HepG2 (cell line): ENCODE measurements at regions not wholly inside any gene's neighbourhood (a gene's known extent, or its start where the extent isn't known, plus 50 kb on each side); places are given as distances from the start of the nearest gene placed in this dataset.

Experiments
- ATAC-seq: fragments of 200-7000 bp; cut with Tn5 transposase; 3 replicates; pipeline ENCODE4 v1.9.1; 2020; ENCODE audit warnings: mild to moderate bottlenecking, moderate library complexity
- BruUV-seq: library from RNA; stranded (reverse); fragments of 400-500 nt; replicated peaks from 2 replicates; lab custom pipeline; 2021; lab: Mats Ljungman, UMichigan
- CTCF ChIA-PET: fragments of 300-600 bp; formaldehyde crosslinking; extraction: SDS; loops from one replicate; lab custom pipeline; 2021; ENCODE audit warnings: low total read pairs, inconsistent platforms, low intra/inter-chr PET ratio; lab: Yijun Ruan, JAX
- POLR2A ChIA-PET: fragments of 350-600 bp; sonication (Branson Sonifier 250); formaldehyde crosslinking; loops from one replicate; lab custom pipeline; 2020; ENCODE audit warnings: antibody characterized with exemption, inconsistent platforms; lab: Yijun Ruan, JAX
- DNase-seq: peaks from one replicate; pipeline ENCODE4 v3.0.0-alpha.2; 2015; ENCODE audit warnings: low spot score
- FAIRE-seq: peaks from 3 replicates; lab custom pipeline; 2011; peaks lifted over from hg19 to GRCh38; lab: Jason Lieb, UNC
- H2AFZ ChIP-seq: one replicate; pipeline ENCODE4 v1.6.1; 2011; ENCODE audit warnings: low read length, inconsistent platforms
- H3K27ac ChIP-seq: fragments of 300-600 bp; 3 replicates; pipeline ENCODE4 v1.8.0; 2011; ENCODE audit warnings: mixed run types, mild to moderate bottlenecking, mixed read lengths, low read length, inconsistent platforms; ENCODE audit not compliant: insufficient read depth; ENCODE audit errors: extremely low read length
- H3K27me3 ChIP-seq, 2 experiments: fragments of 200-600 bp in 1 of 2; 2 replicates in 1 of 2; 3 replicates in 1 of 2; pipeline versions ENCODE4 v1.6.0 to v1.8.0; 2011; ENCODE audit warnings: low read length in 2 of 2, mild to moderate bottlenecking in 2 of 2, moderate library complexity in 2 of 2, inconsistent platforms in 1 of 2; ENCODE audit not compliant: insufficient read depth in 2 of 2, control insufficient read depth in 1 of 2
- H3K36me3 ChIP-seq, 2 experiments: fragments of 200-600 bp in 1 of 2; replicated peaks in 1 of 2; 2 replicates in 1 of 2; 3 replicates in 1 of 2; pipeline versions ENCODE4 v1.5.1 to v1.8.0; 2011; ENCODE audit warnings: low read length in 2 of 2, inconsistent platforms in 1 of 2; ENCODE audit not compliant: insufficient read depth in 2 of 2, control insufficient read depth in 1 of 2
- H3K4me1 ChIP-seq: 2 replicates; pipeline ENCODE4 v1.5.1; 2012; ENCODE audit warnings: low read length, inconsistent platforms; ENCODE audit not compliant: insufficient read depth
- H3K4me2 ChIP-seq: 2 replicates; pipeline ENCODE4 v1.6.0; 2011; ENCODE audit warnings: low read depth, low read length, inconsistent platforms
- H3K4me3 ChIP-seq, 3 experiments: fragments of 200-600 bp in 1 of 3; sonication (generic), shearing (Covaris generic) in 1 of 3; replicated peaks in 1 of 3; 2 replicates each; pipeline ENCODE4 v1.5.1; 2011 to 2016; ENCODE audit warnings: low read length in 3 of 3, inconsistent platforms in 2 of 3, low read depth in 2 of 3, mild to moderate bottlenecking in 2 of 3, control low read depth in 1 of 3, mixed read lengths in 1 of 3; ENCODE audit not compliant: insufficient read depth in 1 of 3
- H3K79me2 ChIP-seq: one replicate; pipeline ENCODE4 v1.6.1; 2011; ENCODE audit warnings: low read length, inconsistent platforms; ENCODE audit not compliant: insufficient read depth
- H3K9ac ChIP-seq: 2 replicates; pipeline ENCODE4 v1.6.0; 2011; ENCODE audit warnings: mild to moderate bottlenecking, low read depth, low read length, inconsistent platforms; ENCODE audit not compliant: insufficient read depth
- H3K9me3 ChIP-seq: 2 replicates; pipeline ENCODE4 v1.5.1; 2012; ENCODE audit warnings: mild to moderate bottlenecking, low read length
- H4K20me1 ChIP-seq: 2 replicates; pipeline ENCODE4 v1.6.0; 2011; ENCODE audit warnings: inconsistent platforms, mild to moderate bottlenecking, low read length, moderate library complexity; ENCODE audit not compliant: insufficient read depth
- ARID2 ChIP-seq: sonication (generic); formaldehyde crosslinking; IDR thresholded peaks from 2 replicates; pipeline ENCODE4 v1.8.1; 2022; ENCODE audit warnings: mild to moderate bottlenecking, missing genetic modification reagents, borderline replicate concordance
- ATAD3A ChIP-seq: sonication (generic); formaldehyde crosslinking; IDR thresholded peaks from 2 replicates; pipeline ENCODE4 v1.4.0; 2020; ENCODE audit warnings: missing genetic modification reagents
- MATR3 ChIP-seq: sonication (generic); formaldehyde crosslinking; IDR thresholded peaks from 2 replicates; pipeline ENCODE4 v1.4.0; 2020; ENCODE audit warnings: missing genetic modification reagents
- NFAT5 ChIP-seq: sonication (generic); formaldehyde crosslinking; IDR thresholded peaks from 2 replicates; pipeline ENCODE4 v1.4.0; 2020; ENCODE audit warnings: missing genetic modification reagents
- NR3C1 ChIP-seq: sonication (generic); formaldehyde crosslinking; IDR thresholded peaks from 2 replicates; pipeline ENCODE4 v1.4.0; 2020; ENCODE audit warnings: missing genetic modification reagents
- SALL1 ChIP-seq: sonication (generic); formaldehyde crosslinking; IDR thresholded peaks from 2 replicates; pipeline ENCODE4 v1.8.0; 2022; ENCODE audit warnings: mild to moderate bottlenecking, missing genetic modification reagents
- SNAPC2 ChIP-seq: sonication (generic); formaldehyde crosslinking; IDR thresholded peaks from 2 replicates; pipeline ENCODE4 v1.8.1; 2022; ENCODE audit warnings: mild to moderate bottlenecking, missing genetic modification reagents
- SRY ChIP-seq: sonication (generic); formaldehyde crosslinking; IDR thresholded peaks from 2 replicates; pipeline ENCODE4 v1.8.0; 2022; ENCODE audit warnings: mild to moderate bottlenecking, missing genetic modification reagents
- SUZ12 ChIP-seq: fragments of 150-350 bp; IDR thresholded peaks from 2 replicates; pipeline ENCODE4 v1.6.1; 2014; ENCODE audit warnings: low read depth, low read length
- ZBTB8A ChIP-seq: sonication (generic); formaldehyde crosslinking; IDR thresholded peaks from 2 replicates; pipeline ENCODE4 v1.4.0; 2020; ENCODE audit warnings: mild to moderate bottlenecking, low read depth, missing genetic modification reagents, borderline replicate concordance
- ZNF280B ChIP-seq: sonication (generic); formaldehyde crosslinking; IDR thresholded peaks from 2 replicates; pipeline ENCODE4 v1.5.0; 2020; ENCODE audit warnings: missing genetic modification reagents, mild to moderate bottlenecking, borderline replicate concordance
- ZNF354B ChIP-seq: sonication (generic); formaldehyde crosslinking; IDR thresholded peaks from 2 replicates; pipeline ENCODE4 v1.8.0; 2022; ENCODE audit warnings: mild to moderate bottlenecking, missing genetic modification reagents
- ZXDC ChIP-seq: sonication (generic); formaldehyde crosslinking; IDR thresholded peaks from 2 replicates; pipeline ENCODE4 v1.5.0; 2020; ENCODE audit warnings: mild to moderate bottlenecking, missing genetic modification reagents
- WGBS: methylation state at CpG from one replicate; pipeline ENCODE4 v1.1.6; 2017; ENCODE audit warnings: low lambda C conversion rate; 5-methylcytosine and 5-hydroxymethylcytosine counted together
- in situ Hi-C: cut with HindIII; loops from 2 replicates; pipeline ENCODE4 v1.10.0; 2017; ENCODE audit warnings: low pct_unique_long_range_greater_than_20kb; ENCODE audit not compliant: extremely low pct_ligation_motif_present
- intact Hi-C: fragments of 100-400 bp; cut with micrococcal nuclease; formaldehyde crosslinking; loops from one replicate; pipeline ENCODE4 v1.10.0; 2022; ENCODE audit not compliant: unreplicated experiment

GRCh38 chr9:129342591-129343423, 164.7 kb upstream of the IER5L start:
- BruUV-seq, result no TSS peak
- Histone ChIP-seq H2AFZ (no peak overlapping the region), H3K36me3 (no peaks in the 10 kb centered on the region), H3K4me1 (peaks cover 79% of the 10 kb centered on the region), H3K27me3 (no peaks in the 10 kb centered on the region), H3K79me2 (no peaks in the 10 kb centered on the region), H4K20me1 (no peaks in the 10 kb centered on the region), H3K9ac (peak overlapping the region; percentile 68), H3K4me2 (0 out of 2 replicates have a peak overlapping the region, but pooled peaks have one; percentile 18), H3K27ac (peak overlapping the region; percentile 91), H3K4me3 (no peak overlapping the region), H3K9me3 (no peaks in the 10 kb centered on the region)
- ChIA-PET POLR2A (interaction anchor here (1.2 to 2.1 kb wide), 8 partner anchors 8 to 202 kb away, joined by 3 to 76 read pairs (median 4); partner anchors contain the start of gene IER5L), CTCF (no interaction called here)
- ATAC-seq, result no peak
- FAIRE-seq, result no peak
- intact Hi-C loops, result loop anchor here (5.0 to 10.0 kb wide), 4 partner anchors 36 to 168 kb away; partner anchors contain the start of gene IER5L
- in situ Hi-C loops, result no loop called here
- DNase-seq, result no peak
- 82% methylated on average over 15 of the region's 16 CpGs for WGBS
- TF ChIP-seq ATAD3A (CRISPR knock-in tag) (no peak), MATR3 (CRISPR knock-in tag) (0 out of 2 replicates have a peak, but pooled peaks have one; percentile 8), NFAT5 (no peak), ZNF280B (CRISPR knock-in tag) (0 out of 2 replicates have a peak, but pooled peaks have one; percentile 30), SALL1 (CRISPR knock-in tag) (0 out of 2 replicates have a peak, but pooled peaks have one; percentile 17), SRY (CRISPR knock-in tag) (no peak), ZXDC (CRISPR knock-in tag) (no peak), SUZ12 (no peak), NR3C1 (CRISPR knock-in tag) (no peak), ZBTB8A (0 out of 2 replicates have a peak, but pooled peaks have one; percentile 10), ARID2 (CRISPR knock-in tag) (0 out of 2 replicates have a peak, but pooled peaks have one; percentile 61), ZNF354B (CRISPR knock-in tag) (0 out of 2 replicates have a peak, but pooled peaks have one; percentile 17), SNAPC2 (0 out of 2 replicates have a peak, but pooled peaks have one; percentile 60)
